Fibroblast of gingiva (primary cell): ENCODE measurements at regions not wholly inside any gene's neighbourhood (a gene's known extent, or its start where the extent isn't known, plus 50 kb on each side); places are given as distances from the start of the nearest gene placed in this dataset.

Experiments
- DNase-seq: peaks from one replicate; pipeline ENCODE4 v3.0.0-alpha.2; 2011; ENCODE audit warnings: low read depth

DNA sequence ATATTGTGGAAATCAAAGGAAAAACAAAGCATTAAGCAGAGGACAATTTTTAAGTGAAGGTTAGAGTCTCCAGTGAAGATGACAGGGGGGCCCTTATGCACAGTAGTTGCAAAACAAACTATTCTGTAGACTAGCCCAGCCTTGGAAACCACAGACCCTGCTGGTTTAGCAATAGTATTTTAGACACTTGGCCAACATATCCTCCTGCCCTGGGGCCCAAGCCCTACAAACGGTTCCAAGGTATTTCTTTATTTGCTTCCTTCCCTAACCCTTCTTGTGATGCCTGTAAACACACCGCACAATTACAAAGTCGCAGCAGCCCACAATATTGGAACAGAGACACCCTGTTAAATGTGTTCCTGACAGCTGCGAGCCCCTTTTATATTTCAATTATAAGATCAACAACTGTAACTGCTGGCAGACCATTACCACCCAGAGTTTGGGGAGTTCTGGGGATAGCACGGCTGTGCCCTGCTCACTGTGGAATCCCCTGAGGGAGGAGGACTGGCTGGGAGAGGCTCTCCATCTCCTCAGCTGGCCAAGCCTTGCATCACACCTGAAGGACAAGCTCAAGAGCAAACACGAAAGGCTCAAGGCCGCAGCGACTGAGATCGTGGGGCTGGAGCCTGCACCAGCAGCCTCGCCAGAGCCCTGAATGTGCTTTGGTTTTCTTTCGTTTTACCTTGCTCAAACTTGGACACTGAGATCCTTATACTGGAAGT, 282.2 kb upstream of the ATP5MC3 start:
- no peak for DNase-seq

DNA sequence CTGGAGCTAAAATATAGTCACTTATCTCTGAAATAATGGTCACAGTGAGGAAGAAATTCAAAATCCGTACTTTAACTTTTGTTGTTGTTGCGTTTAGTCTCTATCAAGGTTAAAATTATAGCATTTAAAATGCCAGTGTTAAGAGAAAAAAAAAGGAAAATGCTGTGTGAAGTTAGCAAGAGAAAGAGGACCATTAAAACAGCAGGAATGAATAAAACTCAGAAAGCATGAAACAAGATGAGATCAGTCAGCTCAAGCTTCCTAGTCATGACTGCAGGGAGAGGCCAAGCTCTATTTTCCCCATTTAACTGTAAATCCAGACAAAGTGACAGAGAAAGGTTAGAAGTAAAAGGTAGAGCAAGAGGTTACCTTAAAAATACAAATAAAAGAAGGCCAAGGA, 281.7 kb upstream of the ATP5MC3 start:
- no peak for DNase-seq

DNA sequence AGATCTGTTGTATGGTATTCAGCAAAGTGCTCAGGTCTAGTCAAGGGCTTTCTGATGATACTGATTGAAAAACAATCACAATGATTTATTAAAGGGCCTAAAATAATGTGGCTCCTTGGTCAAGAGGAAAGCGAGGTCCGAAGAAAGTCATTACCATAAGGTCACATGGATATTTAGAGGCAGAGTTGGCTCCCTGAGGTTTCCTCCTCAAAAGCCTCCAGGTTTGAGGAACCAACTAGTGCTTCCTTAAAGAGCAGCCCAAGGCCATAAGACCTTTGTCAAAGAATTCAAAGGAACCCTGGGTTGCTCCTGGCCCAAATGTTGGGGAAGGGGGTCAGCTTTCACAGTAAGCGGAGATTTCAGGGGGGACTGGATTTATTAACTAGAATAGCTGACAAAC, 280.7 kb upstream of the ATP5MC3 start:
- DNase-seq, result no peak

DNA sequence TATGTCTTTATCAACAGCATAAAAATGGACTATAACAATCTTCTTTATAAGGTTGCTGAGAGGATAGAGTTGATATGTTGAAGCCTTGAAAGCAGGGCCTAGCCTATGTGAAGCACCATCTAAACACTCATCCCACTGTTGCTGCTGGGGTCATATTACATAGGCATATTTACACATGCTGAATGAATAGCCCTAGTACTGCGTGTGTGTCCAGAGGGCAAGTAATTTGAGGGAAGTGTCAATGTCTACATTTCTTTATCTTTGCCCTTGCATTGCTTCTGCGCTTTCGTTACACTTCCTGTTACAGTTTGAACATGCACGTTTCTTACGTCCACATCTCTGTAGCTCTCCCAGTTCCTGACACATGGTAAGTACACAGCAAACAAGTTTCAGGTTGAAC, 280.3 kb upstream of the ATP5MC3 start:
- no peak for DNase-seq

DNA sequence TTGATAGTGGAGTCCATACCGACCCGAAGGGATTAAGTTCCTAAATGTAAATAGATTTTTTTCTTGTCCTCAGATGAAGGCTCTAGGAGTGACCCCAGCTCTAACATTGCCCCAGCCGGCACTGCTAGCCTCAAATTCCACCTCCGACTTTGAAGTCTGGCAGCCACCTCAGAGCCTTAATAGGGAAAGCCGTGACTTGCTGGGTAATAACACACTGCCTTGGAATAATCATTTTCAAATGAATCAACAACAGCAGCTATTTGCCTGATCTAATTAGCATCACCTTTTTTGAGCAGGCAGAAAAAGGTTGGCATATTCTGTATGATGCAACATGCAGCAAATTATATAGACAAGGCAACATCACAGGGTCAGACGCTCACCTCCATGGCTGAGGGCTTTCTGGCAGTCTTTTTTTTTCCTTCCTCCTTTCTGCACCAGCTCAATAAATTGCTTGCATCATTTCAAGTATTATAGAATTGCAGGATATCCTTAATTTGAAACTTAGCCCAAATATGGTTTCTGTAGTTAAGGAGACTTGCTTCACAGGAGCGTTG, 276.5 kb upstream of the ATP5MC3 start:
- DNase-seq, result no peak

DNA sequence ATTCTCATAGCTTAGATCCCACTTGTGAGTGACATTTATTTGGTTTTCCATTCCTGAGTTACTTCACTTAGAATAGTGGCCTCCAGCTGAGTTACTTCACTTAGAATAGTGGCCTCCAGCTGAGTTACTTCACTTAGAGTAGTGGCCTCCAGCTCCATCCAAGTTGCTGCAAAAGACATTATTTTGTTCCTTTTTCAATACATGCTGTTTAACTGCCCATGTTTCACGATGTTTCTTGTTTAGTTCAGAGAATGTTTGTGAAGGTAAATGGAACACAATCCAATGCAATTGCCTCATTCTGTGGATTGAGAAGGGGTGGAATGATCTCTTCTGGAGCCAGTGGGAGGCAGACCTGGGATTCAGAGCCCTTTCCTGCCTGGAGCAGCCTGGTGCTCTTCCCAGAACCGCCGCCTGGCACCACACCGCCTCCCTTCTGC, 273.5 kb upstream of the ATP5MC3 start:
- DNase-seq, result no peak

DNA sequence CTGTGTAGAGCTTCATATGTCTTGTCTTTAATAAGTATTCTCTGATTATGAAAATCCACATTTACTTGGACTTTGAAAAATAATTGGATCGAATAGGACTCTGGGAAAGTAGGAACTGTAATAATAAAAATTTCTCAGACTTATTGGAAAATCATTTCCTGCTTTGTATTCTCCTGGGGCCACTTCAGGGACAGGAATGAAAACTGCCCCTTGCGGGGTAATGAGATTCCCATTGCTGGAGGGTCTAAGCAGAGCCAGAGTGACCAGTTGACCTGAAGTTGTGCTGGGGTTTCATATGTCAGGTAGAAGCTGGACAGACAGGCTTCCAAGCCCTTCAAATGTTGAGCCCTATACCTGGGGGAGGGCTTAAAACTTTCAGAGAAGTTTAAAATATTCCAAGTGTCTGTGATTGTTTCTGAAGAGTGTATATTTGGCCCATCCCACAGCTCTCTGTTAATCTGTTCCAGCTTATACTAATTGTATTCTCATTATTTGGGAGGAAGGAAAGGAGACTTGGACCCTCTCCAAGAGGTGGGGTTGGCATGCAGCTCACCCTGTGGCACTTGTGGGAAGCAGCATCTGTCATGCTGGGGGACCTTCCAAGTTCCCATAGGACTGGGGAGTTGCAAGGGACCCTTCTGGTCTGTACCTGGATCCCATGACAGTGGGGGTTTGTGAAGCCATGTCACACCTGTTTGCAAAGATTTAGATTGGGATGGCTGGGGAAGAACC, 268.7 kb upstream of the ATP5MC3 start:
- no peak for DNase-seq

DNA sequence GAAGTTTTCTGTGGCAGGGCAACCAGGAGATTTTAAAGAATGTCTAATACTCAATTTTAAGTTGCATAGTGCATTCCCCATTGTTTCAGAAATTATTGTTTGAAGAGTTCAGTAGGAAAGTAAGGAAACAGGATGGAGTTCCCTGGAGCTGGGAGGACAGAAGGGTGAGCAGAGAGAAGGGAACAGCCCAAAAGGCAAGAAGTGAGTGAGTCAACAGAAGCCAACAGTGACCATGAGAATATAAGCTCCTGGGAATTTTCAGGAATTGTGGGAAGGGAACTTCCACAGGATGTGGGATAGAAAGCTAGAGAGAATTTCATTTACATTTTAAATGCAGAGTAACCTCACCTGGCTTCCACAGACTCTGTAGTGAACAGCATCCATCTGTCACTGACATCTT, 268.1 kb upstream of the ATP5MC3 start:
- DNase-seq, result no peak

DNA sequence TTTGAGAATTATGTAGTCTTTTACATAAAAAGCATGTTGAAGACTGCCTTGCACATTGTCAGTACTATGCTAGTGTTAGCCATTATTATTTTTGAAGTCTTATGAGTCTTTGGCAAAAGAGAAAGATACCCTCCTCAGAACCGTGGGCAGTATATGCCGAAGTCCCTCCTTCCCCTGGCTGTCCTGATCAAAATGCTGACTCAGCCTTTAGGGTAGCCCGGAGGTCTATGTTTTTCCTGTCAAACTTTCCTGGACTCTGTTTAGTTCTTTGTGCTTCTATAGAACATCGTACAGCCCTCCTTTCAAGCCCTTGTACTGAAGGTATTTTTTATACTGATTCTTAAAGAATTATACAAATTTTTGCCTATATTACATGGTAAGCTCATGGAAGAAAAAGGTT, 264.7 kb upstream of the ATP5MC3 start:
- DNase-seq, result no peak

DNA sequence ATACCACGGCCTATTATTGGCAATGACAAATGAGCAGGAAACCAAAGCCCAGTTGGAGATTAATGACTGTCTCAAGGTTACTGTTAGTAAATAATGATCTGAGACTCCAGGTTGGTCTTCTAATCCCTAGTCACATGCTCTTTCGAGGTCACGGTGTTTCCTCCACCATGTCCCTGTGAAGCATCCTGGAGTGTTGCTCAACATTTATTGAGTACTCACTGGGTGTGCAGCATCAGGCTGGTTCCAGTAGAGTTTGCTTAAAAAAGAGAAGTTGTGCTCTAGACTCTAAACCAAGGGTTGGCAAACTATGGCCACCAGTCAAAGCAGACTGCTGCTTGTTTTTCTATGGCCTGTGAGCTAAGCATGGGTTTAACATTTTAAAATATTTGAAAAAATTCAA, 263.8 kb upstream of the ATP5MC3 start:
- no peak for DNase-seq

DNA sequence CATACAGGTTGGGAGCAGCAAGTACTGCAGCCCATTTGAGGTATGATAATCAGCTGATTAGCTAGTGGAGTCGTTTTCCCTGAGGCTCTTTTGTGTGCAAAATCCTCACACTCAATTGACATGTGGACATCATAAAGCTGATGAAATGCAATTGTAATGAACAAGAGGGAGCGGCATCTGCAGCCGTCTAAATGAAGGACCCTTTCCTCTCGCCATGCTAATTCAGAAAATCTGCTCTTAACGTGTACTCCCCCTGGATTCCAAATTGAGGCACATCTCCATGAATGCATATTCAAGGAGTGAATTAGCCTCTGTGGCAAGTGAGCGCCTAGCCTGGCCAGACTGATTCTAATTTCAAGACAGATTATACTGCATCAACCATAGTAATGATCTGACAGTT, 260.9 kb upstream of the ATP5MC3 start:
- DNase-seq, result no peak

DNA sequence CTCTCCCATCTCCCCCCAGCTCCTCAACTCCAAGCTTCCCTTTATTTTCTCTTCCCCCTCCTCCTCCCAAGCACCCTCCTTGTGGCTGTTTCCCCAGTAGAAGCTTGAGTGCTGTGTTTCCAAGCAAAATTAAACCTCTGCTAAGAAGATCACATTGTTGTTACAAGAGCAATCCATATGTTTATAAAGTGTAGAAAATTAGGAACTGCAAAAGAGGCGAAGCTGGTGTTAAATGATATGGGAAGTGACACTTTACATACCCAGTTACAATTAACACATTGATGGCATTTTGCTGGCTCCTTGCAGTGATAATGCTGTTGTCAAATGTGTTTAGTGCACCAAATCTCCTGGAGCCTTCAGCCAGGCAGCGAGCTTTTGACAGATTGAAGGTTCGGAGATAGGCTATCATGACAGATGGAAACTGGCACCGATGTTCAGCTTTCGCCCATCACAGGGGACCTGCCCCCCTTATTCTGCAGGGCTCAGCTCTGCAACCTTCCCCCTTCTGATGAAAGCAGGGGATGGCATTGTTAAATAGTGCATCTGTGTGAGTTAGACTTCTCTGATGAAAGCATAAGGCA, 259.8 kb upstream of the ATP5MC3 start:
- DNase-seq, result no peak

DNA sequence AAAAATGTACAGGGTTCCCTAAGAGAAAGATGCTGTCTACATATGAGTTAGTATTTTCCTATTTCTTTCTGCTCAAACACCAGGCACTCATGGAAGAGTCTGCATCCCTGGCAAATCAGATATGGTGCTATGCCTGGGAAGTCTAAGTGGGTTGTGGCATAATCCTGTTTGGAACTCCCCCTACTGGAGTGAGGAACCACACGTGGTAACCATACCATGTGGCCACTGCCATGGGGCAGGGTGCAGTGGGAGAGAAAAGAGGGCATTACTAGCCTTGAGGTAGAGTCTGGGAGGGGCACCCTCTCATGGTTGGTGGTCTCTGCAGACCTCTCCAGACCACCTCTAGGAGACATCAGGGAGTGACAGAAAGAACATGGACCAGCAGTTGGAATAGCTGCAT, 257.9 kb upstream of the ATP5MC3 start:
- DNase-seq, result no peak

DNA sequence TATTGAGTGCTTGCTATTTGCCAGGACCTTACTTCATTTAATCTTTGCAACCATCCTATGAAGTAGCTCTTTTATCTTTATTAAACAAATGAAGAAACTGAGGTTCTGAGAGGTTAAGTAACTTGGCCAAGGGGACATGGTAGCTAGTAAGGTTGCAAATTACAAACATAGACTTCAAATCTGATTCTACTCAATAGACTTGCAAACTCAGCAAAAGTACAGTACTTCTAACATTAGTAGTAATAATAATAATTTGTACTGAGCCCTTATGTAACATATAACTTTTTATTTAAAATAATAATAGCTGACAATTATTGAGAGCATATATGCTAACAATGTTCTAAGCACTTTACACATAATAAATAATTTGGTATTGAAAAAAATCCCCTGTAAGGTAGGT, 255.7 kb upstream of the ATP5MC3 start:
- no peak for DNase-seq

DNA sequence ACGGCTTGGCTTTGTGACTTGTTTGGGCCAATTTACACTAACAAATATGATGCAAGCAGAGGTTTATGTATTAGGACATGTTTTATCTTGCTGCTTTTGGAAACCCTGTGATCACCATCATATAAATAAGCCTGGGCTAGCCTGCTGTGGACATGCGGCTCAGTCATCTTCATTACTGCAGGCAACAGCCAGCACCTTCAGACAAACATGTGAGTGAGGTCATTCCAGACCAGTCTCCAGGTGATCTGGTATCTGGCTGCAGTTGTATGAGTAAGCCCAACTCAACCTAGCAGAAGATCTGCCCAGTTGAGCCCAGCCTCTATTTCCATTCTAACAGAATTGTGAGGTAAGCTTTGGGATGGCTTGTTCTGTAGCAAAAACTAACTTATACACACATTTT, 254.6 kb upstream of the ATP5MC3 start:
- DNase-seq, result no peak

DNA sequence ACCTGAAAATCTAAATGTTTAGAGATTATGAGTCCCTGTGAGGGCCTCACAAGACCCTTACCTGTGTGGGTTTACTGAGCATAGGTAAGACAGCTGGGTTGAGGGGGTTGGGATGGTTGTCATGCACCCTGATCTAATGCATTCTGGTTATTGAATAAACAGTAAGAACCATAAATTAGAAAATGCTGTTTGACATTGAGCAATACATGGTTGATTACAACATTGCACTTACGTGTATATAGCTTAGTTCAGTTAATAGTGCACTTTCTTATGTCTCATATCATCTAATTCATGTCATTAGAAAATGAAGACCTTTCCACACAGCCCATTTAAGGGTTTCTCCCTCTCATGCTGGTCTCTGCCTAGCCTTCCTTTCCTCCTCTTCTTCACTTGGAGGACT, 253.5 kb upstream of the ATP5MC3 start:
- peak; percentile 8 for DNase-seq

DNA sequence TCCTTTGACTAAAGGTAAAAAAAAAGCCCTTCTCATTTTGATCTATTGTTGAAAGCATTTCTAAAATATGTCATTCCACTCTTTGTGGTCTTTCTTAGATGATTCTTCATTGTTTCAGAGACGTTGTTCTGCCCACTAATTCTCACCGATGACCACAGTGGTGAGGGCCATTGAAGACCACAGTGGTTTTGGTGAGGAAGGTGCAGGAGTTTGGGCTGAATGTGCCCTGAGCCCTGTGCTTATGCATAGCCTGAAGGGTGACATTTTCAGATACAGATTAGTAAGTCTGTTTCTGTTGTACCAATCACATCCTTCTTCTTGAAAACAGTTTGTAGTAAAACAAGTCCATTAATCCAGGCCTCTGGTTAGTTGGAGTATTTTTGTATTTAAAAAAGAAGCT, 251.3 kb upstream of the ATP5MC3 start:
- no peak for DNase-seq

DNA sequence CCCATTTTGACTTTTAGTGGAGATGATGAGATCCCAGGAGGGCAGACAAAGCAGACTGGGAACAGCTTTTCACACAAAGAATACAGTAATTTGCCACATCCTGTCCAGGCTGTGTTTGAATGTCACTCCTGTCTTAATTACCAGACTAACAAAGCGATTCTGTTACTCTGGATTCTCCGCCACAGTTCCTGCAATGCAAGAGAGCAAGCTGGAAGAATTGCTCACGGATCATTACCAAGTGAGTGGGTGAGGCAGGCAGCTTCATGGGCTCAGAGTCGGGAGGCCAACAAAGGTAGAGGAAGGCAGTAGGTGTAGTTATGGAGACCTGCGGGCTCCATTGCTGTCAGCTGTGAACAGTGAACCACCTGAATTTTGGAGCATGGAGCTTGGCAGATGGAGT, 250.5 kb upstream of the ATP5MC3 start:
- no peak for DNase-seq

DNA sequence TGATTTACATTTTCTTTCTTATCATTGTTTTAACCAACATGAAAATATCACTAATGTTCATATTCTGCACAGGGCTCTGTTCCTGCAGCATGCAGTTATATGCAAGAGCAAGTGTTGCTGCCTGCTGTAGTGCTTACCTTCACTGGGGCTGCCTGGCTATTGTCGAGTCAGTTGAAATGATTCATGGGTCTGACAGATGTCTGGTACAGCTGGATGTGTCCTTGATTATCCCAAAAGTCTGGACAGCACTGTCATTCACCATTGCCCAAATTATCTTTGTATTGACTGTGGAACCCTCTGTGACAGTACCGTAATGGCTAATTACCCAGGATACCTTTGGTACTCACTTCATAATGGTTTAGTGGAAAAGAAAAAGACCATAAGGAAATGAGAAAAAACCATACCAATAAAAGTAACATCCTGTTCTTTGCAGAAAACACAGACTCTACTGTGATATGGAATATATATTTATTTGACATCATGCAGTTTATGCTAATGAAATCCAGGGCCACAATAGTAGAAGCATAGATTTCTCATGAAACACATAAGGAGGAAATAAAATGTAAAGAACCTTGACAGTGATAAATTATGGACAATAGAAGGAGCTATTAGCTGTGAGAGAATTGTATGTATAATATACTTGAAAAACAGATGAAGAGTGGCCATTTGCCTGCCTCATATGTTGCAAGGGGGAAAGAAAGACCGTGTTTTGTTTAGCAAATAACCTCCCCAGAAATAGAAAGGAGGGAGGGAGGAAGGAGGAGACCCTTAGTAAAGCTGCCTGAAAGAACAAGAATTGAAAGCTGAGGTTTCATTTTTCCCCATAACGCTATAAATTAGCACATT, 249.8 kb upstream of the ATP5MC3 start:
- DNase-seq, result no peak

DNA sequence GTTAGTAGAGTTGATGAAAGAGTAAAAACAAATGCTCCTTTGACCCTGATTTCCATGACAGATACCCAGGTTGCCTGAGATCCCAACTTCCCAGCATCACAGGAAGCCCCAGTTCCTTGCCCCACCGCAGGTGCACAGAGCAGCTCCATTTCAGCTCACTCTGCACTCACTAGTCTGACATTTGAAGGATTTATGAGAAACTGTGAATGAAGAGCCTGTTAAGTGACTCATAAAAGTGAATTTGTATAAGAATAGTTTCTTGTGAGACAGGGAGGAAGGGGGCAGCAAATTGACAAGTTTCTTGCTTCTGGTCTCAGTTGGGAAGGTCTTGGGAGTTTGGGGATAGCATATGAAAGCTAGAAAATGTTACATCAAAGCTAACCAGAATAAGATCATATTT, 248.7 kb upstream of the ATP5MC3 start:
- no peak for DNase-seq

DNA sequence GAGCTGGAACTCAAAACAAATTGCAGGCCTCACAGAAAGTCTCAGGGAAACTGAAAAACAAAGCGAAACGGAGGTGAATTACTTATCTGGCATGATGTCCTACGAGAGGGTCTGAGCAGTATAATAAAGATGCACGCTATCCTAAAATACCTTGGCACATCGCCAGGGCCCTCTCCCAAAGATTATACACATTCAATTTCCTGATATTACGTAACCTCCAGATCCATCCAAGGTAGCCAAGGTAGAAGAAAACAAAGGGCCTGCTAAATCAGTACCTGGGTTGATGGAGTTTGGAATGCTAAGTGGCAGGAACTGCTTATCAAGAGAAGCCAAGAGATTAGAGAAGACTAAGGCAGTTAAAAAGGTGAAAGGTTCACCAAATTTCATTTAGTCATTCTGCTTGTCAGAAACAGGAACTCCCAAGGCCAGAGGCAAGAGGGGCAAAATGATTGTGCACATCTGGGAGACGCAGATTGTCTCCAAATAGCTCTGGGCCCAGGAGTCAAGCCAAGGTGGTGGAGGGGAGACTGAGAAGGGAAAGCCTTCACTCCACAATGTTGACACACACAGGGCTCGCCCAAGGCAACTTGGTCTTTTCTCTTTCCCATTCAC, 236.8 kb upstream of the ATP5MC3 start:
- no peak for DNase-seq
